Small intestine (tissue), 7 donors: ENCODE measurements at regions not wholly inside any gene's neighbourhood (a gene's known extent, or its start where the extent isn't known, plus 50 kb on each side); places are given as distances from the start of the nearest gene placed in this dataset.
"Not testable (repeated sequence)": the region's sequence is repeated elsewhere in the genome, so short reads cannot be mapped to it uniquely, and the experiment has no call there.

ENCODE experiments used
- DNase-seq, 2 donors: peaks; one replicate each; pipeline versions ENCODE4 v3.0.0 to v3.0.0-alpha.2; 2013
- FAIRE-seq: peaks from 2 replicates; lab custom pipeline; 2012; peaks lifted over from hg19 to GRCh38; lab: Jason Lieb, UNC
- H3K27ac ChIP-seq, 3 donors: one replicate each; pipeline ENCODE4 v1.5.1; 2013; ENCODE audit warnings: low read length in 2 of 3, mild to moderate bottlenecking in 2 of 3, control low read depth in 1 of 3, inconsistent platforms in 1 of 3, low read depth in 1 of 3, moderate library complexity in 1 of 3
- H3K27me3 ChIP-seq, 3 donors: one replicate each; pipeline ENCODE4 v1.6.1; 2013; ENCODE audit warnings: low read length in 3 of 3, inconsistent platforms in 1 of 3; ENCODE audit not compliant: control insufficient read depth in 3 of 3, insufficient read depth in 3 of 3
- H3K36me3 ChIP-seq, 3 donors: one replicate each; pipeline ENCODE4 v1.6.1; 2013; ENCODE audit warnings: low read length in 3 of 3, inconsistent platforms in 1 of 3, low read depth in 1 of 3, mild to moderate bottlenecking in 1 of 3, moderate library complexity in 1 of 3; ENCODE audit not compliant: control insufficient read depth in 3 of 3, insufficient read depth in 2 of 3
- H3K4me1 ChIP-seq, 3 donors: one replicate each; pipeline ENCODE4 v1.6.1; 2013; ENCODE audit warnings: low read length in 2 of 3, inconsistent platforms in 1 of 3, low read depth in 1 of 3, mild to moderate bottlenecking in 1 of 3, moderate library complexity in 1 of 3; ENCODE audit not compliant: control insufficient read depth in 3 of 3, insufficient read depth in 2 of 3
- H3K4me3 ChIP-seq, 3 donors: one replicate each; pipeline ENCODE4 v1.5.1; 2013; ENCODE audit warnings: low read length in 3 of 3, control low read depth in 1 of 3, inconsistent platforms in 1 of 3, low read depth in 1 of 3, mild to moderate bottlenecking in 1 of 3, moderate library complexity in 1 of 3
- H3K9me3 ChIP-seq, 2 donors: one replicate each; pipeline ENCODE4 v1.6.1; 2013; ENCODE audit warnings: low read depth in 1 of 2, low read length in 1 of 2; ENCODE audit not compliant: control insufficient read depth in 2 of 2, insufficient read depth in 1 of 2
- WGBS, 3 donors: extraction: QIAGEN DNeasy Blood & Tissue Kit; methylation state at CpG; one replicate each; pipeline ENCODE4 v1.1.7; 2013; 5-methylcytosine and 5-hydroxymethylcytosine counted together
- donor health status: healthy with polysubstance abuse.
- donor health status: control.
- donor health status: control.
- donor health status: Bipolar disorder and iron deficiency.
- donor health status: healthy.

GRCh38 chr5:96187309-96188027 lies 225.8 kb upstream of the ELL2 start:
- no peaks in the 10 kb centered on the region for H3K36me3 ChIP-seq
- WGBS, 3 donors = 69 to 87% (median 79%) methylated on average over 5 of the region's 5 CpGs
- H3K4me3 ChIP-seq = no peak overlapping the region
- H3K4me1 ChIP-seq = no peaks in the 10 kb centered on the region
- FAIRE-seq (no peak), DNase-seq (no peak)
- H3K27ac ChIP-seq = no peak overlapping the region
- no peaks in the 10 kb centered on the region for H3K27me3 ChIP-seq
- H3K9me3 ChIP-seq = no peaks in the 10 kb centered on the region

GRCh38 chr5:96184510-96184909 lies 222.9 kb upstream of the ELL2 start:
- H3K27ac ChIP-seq, H3K36me3 ChIP-seq, H3K27me3 ChIP-seq, FAIRE-seq, H3K4me3 ChIP-seq, DNase-seq, H3K9me3 ChIP-seq, H3K4me1 ChIP-seq: not testable (repeated sequence)

GRCh38 chr5:96180684-96181435 lies 219.2 kb upstream of the ELL2 start:
- H3K36me3 ChIP-seq = peaks cover 0 to 2% (median 0%) of the 10 kb centered on the region in 3 donors
- no peak overlapping the region for H3K27ac ChIP-seq
- no peak for FAIRE-seq
- H3K27me3 ChIP-seq = no peaks in the 10 kb centered on the region
- no peaks in the 10 kb centered on the region for H3K9me3 ChIP-seq
- H3K4me1 ChIP-seq = peaks cover 0 to 6% (median 0%) of the 10 kb centered on the region in 3 donors
- H3K4me3 ChIP-seq = no peak overlapping the region
- 38 to 55% (median 38%) methylated on average over 2 of the region's 2 CpGs for WGBS, 3 donors
- DNase-seq = no peak

GRCh38 chr5:96177303-96177869 lies 215.7 kb upstream of the ELL2 start:
- H3K4me3 ChIP-seq = no peak overlapping the region
- peaks cover 0 to 2% (median 0%) of the 10 kb centered on the region in 3 donors for H3K36me3 ChIP-seq
- peak overlapping the region in 1 of 3 donors; percentile 60 for H3K27ac ChIP-seq
- FAIRE-seq (no peak), DNase-seq (peak; percentile 31 to 75)
- H3K4me1 ChIP-seq = peaks cover 0 to 6% (median 0%) of the 10 kb centered on the region in 3 donors
- H3K9me3 ChIP-seq = no peaks in the 10 kb centered on the region
- 37 to 45% (median 43%) methylated on average over 5 of the region's 5 CpGs for WGBS, 3 donors
- no peaks in the 10 kb centered on the region for H3K27me3 ChIP-seq

GRCh38 chr5:96176022-96176421 lies 214.4 kb upstream of the ELL2 start:
- DNase-seq (no peak), FAIRE-seq (no peak)
- no peak overlapping the region for H3K27ac ChIP-seq
- H3K27me3 ChIP-seq = no peaks in the 10 kb centered on the region
- H3K36me3 ChIP-seq = peaks cover 0 to 2% (median 0%) of the 10 kb centered on the region in 3 donors
- 52 to 64% (median 58%) methylated on average over 2 of the region's 2 CpGs for WGBS, 3 donors
- H3K9me3 ChIP-seq = no peaks in the 10 kb centered on the region
- peaks cover 0 to 6% (median 0%) of the 10 kb centered on the region in 3 donors for H3K4me1 ChIP-seq
- no peak overlapping the region for H3K4me3 ChIP-seq

- Histone ChIP-seq H3K36me3 (peaks cover 0 to 2% (median 0%) of the 10 kb centered on the region in 3 donors), H3K9me3 (no peaks in the 10 kb centered on the region), H3K4me1 (peaks cover 0 to 6% (median 0%) of the 10 kb centered on the region in 3 donors), H3K27me3 (no peaks in the 10 kb centered on the region), H3K27ac (no peak overlapping the region), H3K4me3 (no peak overlapping the region)
- FAIRE-seq (no peak), DNase-seq (peak in 1 of 2 donors; percentile 23)
- 36 to 72% (median 57%) methylated on average over 2 of the region's 2 CpGs for WGBS, 3 donors
Observed at GRCh38 chr5:96175090-96175489, 213.4 kb upstream of the ELL2 start.

- Histone ChIP-seq H3K36me3 (no peaks in the 10 kb centered on the region), H3K9me3 (no peaks in the 10 kb centered on the region), H3K4me3 (no peak overlapping the region), H3K27ac (no peak overlapping the region), H3K27me3 (no peaks in the 10 kb centered on the region), H3K4me1 (peaks cover 0 to 6% (median 0%) of the 10 kb centered on the region in 3 donors)
- WGBS, 3 donors = 65 to 94% (median 66%) methylated on average over 1 of the region's 1 CpG
- DNase-seq (no peak), FAIRE-seq (no peak)
Observed at GRCh38 chr5:96173366-96173765, 211.7 kb upstream of the ELL2 start.

GRCh38 chr5:96172436-96172835 lies 210.8 kb upstream of the ELL2 start:
- no peak for FAIRE-seq

More at GRCh38 chr5:96172436-96172835, 210.8 kb upstream of the ELL2 start:
- no peak for DNase-seq
- peaks cover 0 to 3% (median 0%) of the 10 kb centered on the region in 3 donors for H3K4me1 ChIP-seq
- no peaks in the 10 kb centered on the region for H3K36me3 ChIP-seq
- H3K9me3 ChIP-seq = no peaks in the 10 kb centered on the region
- 77 to 93% (median 90%) methylated on average over 2 of the region's 2 CpGs for WGBS, 3 donors
- H3K27me3 ChIP-seq = no peaks in the 10 kb centered on the region
- H3K27ac ChIP-seq = no peak overlapping the region
- no peak overlapping the region for H3K4me3 ChIP-seq
